22Rv1 (cell line): ENCODE measurements at regions not wholly inside any gene's neighbourhood (a gene's known extent, or its start where the extent isn't known, plus 50 kb on each side); places are given as distances from the start of the nearest gene placed in this dataset.
"Not testable (repeated sequence)": the region's sequence is repeated elsewhere in the genome, so short reads cannot be mapped to it uniquely, and the experiment has no call there.

Experiments
- H3K27ac ChIP-seq: fragments of 450-650 bp; 2 replicates; pipeline ENCODE4 v1.5.1; 2017
- ZFX ChIP-seq: fragments of 450-650 bp; IDR thresholded peaks from 2 replicates; pipeline ENCODE4 v1.6.1; 2017; ENCODE audit warnings: antibody characterized with exemption, borderline replicate concordance
- TF ChIP-seq, protein P1 (sequence below): fragments of 450-650 bp; IDR thresholded peaks from 2 replicates; pipeline ENCODE4 v1.5.1; 2017; ENCODE audit warnings: mild to moderate bottlenecking

DNA sequence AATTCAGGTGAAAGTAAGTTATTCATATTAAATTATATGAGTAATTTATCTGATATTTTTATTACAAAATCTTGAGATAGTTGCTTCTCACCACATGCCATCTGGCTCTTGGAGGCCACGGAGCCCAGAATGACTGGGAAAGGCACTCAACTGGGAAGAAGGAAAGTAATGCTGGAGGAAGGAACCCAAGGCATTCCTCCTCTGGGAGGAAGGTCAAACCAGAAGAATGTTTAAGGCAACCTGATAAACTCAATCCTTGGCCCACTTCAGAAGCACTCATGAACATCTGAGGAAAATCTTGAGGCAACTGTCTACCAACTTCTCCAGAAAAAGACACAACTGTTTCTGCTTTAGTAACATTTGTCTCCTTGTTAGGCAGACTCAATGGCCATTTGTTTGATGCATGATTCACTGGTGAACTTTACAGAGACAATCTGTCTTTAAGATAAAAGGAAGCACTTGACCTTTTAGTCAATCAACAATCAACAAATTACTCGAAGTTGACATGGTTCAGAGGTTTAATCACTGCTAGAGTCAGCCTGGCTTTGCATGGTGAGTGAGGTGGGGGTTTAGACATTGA lies 261.4 kb upstream of the MME start:
- TF ChIP-seq, protein P1, sequence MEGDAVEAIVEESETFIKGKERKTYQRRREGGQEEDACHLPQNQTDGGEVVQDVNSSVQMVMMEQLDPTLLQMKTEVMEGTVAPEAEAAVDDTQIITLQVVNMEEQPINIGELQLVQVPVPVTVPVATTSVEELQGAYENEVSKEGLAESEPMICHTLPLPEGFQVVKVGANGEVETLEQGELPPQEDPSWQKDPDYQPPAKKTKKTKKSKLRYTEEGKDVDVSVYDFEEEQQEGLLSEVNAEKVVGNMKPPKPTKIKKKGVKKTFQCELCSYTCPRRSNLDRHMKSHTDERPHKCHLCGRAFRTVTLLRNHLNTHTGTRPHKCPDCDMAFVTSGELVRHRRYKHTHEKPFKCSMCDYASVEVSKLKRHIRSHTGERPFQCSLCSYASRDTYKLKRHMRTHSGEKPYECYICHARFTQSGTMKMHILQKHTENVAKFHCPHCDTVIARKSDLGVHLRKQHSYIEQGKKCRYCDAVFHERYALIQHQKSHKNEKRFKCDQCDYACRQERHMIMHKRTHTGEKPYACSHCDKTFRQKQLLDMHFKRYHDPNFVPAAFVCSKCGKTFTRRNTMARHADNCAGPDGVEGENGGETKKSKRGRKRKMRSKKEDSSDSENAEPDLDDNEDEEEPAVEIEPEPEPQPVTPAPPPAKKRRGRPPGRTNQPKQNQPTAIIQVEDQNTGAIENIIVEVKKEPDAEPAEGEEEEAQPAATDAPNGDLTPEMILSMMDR = no peak
- TF ChIP-seq ZFX = no peak
- no peak overlapping the region for H3K27ac ChIP-seq

DNA sequence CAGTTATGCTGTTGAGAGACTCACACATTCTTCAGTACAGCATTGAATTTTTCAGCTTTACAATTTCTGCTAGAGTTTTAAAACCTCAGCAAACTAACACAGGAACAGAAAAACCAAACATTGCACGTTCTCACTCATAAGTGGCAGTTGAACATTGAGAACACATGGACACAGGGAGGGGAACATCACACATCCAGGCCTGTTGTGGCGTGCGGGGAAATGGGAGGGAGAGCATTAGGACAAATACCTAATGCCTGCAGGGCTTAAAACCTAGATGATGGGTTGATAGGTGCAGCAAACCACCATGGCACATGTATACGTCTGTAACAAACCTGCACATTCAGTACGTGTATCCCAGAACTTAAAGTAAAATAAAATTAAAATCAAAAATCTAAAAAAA lies 270.1 kb upstream of the MME start:
- not testable (repeated sequence) for H3K27ac ChIP-seq

DNA sequence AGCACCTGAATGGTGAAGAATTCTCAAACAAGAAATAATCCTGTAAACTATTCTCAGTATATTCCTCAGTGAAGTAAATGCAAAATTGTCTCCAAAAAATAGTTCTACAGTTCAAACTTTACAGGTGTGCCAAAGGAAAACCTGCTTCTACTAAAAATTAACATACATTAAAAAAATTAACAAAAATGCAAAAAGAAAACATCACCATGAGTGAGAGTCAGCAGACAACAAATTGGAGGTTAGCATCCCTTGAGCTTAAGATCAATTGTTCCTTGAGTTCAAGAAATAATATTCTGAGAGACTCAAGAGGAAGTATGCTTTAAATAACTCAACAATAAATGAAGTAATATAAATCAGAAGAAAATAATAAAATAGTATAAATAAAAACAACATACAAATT lies 278.4 kb upstream of the MME start:
- TF ChIP-seq ZFX = no peak
- TF ChIP-seq, protein P1 = no peak

DNA sequence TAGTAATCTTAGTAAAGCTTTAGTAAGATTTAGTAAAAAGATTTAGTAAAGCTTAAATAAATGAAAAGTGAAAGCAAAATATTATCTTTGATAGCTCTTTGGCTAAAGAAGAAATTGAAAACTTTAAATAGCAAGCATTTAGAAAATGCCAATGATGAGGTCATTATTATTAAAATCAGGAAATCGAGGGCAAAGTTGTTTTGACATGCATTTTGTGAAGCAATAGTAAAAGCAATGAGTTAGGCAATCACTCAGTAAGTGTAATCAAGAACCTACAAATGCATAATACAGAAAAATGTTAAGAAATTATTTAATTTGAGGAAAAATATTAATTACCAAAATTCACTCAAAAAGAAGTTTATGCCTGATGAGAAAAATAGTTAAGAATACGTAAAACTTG lies 280.3 kb upstream of the MME start:
- H3K27ac ChIP-seq = no peak overlapping the region

More for the DNA sequence above, 278.4 kb upstream of the MME start:
- no peak overlapping the region for H3K27ac ChIP-seq

DNA sequence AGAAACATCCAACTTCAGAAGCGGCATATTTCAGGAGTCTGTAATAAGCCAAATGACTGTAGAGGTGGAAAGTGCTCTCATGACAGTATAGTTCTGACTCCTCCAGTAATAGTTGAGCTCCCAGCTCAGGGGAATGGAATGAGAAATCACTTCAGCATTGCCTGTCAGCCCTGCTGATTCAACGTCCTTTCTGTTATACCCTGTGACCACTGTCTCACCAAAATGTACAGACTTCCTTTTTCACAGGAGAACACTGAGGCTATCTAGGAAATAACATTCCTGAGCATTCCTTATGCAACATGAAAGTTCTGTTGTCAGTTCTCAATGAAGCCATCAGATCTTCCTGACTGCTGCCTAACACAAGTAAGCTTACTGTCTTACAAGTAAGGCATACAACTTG lies 284.5 kb upstream of the MME start:
- H3K27ac ChIP-seq = no peak overlapping the region
- no peak for TF ChIP-seq ZFX
- TF ChIP-seq, protein P1 = no peak

More for the DNA sequence above, 280.3 kb upstream of the MME start:
- TF ChIP-seq, protein P1 = no peak
- no peak for TF ChIP-seq ZFX

DNA sequence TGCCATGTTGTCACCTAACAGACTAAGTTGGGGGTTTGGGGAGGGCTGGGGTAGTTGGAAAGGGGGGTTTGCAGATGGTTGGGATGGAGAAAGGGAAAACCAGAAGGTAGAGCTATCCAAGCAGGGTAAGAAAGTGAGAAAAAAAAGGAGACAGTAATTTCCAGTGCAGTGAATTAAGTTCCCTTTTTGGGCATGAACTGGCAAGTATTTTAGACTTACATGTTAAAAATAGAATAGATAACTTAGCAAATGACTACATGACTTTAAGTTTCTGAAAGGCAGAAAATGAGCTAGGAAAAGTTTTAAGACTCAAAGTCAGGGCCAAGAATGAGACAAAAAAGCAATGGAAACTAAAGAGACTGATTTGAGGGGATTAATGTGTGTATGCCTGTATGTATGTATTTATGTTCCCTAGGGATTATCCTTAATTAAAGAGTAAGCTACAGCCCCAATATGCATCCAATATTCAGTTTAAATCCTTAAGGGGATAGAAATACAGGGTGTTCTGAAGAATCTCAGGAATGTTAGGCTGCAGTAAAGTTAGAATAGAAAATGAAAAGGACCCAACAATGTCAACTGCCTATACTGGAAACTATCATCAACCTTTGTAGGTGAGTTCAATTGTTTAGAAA lies 285.2 kb upstream of the MME start:
- H3K27ac ChIP-seq = no peak overlapping the region
- TF ChIP-seq ZFX = no peak
- TF ChIP-seq, protein P1 = no peak

DNA sequence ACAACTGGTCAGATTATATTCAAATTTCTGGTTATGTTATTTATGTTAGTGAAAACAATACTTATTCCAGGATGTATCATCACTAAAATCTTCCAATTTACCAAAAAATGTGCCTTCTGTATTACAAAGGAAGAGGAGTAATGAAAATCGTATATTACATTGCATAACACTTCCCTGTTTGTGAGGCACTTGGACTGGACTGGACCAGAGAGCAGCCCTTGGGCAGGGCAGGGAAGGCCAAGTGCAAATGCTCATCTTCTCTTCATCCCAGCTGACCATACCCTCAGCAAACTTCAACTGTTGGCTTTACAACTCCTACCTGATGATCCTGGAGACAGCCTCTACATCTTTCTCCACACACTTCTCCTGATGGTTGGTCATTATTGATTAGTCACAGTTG lies 285.7 kb upstream of the MME start:
- H3K27ac ChIP-seq = no peak overlapping the region
- TF ChIP-seq ZFX = no peak
- TF ChIP-seq, protein P1 = no peak

DNA sequence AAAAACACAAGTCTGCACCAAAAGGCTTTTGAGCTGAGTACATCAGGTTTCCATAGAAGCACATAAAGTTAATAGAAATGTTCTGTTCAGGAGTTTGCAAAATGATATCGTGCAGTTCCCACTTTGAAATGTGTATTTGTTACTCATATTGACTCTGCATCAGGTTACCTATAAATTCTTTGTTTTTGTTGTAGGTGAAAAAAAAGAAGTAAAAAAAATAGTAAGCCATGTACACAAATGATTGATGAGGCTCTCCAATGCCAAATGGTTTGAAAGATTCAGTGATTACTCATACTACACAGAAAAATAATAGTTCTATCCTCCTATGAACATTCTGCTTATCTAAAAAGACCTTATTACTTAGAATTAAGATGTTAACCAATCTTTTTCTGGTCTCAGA lies 287.3 kb upstream of the MME start:
- no peak overlapping the region for H3K27ac ChIP-seq

More for the DNA sequence above, 287.3 kb upstream of the MME start:
- TF ChIP-seq, protein P1 = no peak
- TF ChIP-seq ZFX = no peak
